Activated CD4-positive, CD25-positive, alpha-beta regulatory T cell treated with anti-CD3 and anti-CD28 coated beads, Interleukin-2, amount 50 U/mL, for 16 hours (primary cell): ENCODE measurements at regions not wholly inside any gene's neighbourhood (a gene's known extent, or its start where the extent isn't known, plus 50 kb on each side); places are given as distances from the start of the nearest gene placed in this dataset.

Experiments used
- DNase-seq: peaks from one replicate; pipeline ENCODE4 v3.0.0-alpha.2; 2020; ENCODE audit warnings: low read depth, low spot score

- no peak for DNase-seq
Observed at GRCh38 chr21:27713154-27714109, 746.5 kb upstream of the ADAMTS5 start.

GRCh38 chr21:27704567-27705166 lies 737.8 kb upstream of the ADAMTS5 start:
- DNase-seq = no peak

- no peak for DNase-seq
Observed at GRCh38 chr21:27703791-27704190, 736.9 kb upstream of the ADAMTS5 start.

GRCh38 chr21:27700974-27701614 lies 734.2 kb upstream of the ADAMTS5 start:
- DNase-seq = no peak

GRCh38 chr21:27695246-27695645 lies 728.4 kb upstream of the ADAMTS5 start:
- no peak for DNase-seq

GRCh38 chr21:27694667-27695066 lies 727.8 kb upstream of the ADAMTS5 start:
- DNase-seq = no peak

- no peak for DNase-seq
Observed at GRCh38 chr21:27693376-27693775, 726.5 kb upstream of the ADAMTS5 start.

- no peak for DNase-seq
Observed at GRCh38 chr21:27691516-27691915, 724.6 kb upstream of the ADAMTS5 start.

- DNase-seq = no peak
Observed at GRCh38 chr21:27691006-27691405, 724.1 kb upstream of the ADAMTS5 start.

GRCh38 chr21:27690426-27690825 lies 723.5 kb upstream of the ADAMTS5 start:
- DNase-seq = no peak

GRCh38 chr21:27688773-27689172 lies 721.9 kb upstream of the ADAMTS5 start:
- no peak for DNase-seq

- DNase-seq = no peak
Observed at GRCh38 chr21:27683292-27683691, 716.4 kb upstream of the ADAMTS5 start.

GRCh38 chr21:27681841-27682240 lies 715.0 kb upstream of the ADAMTS5 start:
- no peak for DNase-seq

- DNase-seq = no peak
Observed at GRCh38 chr21:27681038-27681437, 714.1 kb upstream of the ADAMTS5 start.

- no peak for DNase-seq
Observed at GRCh38 chr21:27680181-27680580, 713.3 kb upstream of the ADAMTS5 start.

- DNase-seq = no peak
Observed at GRCh38 chr21:27678511-27678910, 711.6 kb upstream of the ADAMTS5 start.

- no peak for DNase-seq
Observed at GRCh38 chr21:27677546-27677945, 710.7 kb upstream of the ADAMTS5 start.

- no peak for DNase-seq
Observed at GRCh38 chr21:27675306-27675705, 708.4 kb upstream of the ADAMTS5 start.

- DNase-seq = no peak
Observed at GRCh38 chr21:27674041-27674615, 707.2 kb upstream of the ADAMTS5 start.

GRCh38 chr21:27673581-27673980 lies 706.7 kb upstream of the ADAMTS5 start:
- DNase-seq = no peak

GRCh38 chr21:27671207-27671606 lies 704.3 kb upstream of the ADAMTS5 start:
- no peak for DNase-seq

GRCh38 chr21:27653481-27653880 lies 686.6 kb upstream of the ADAMTS5 start:
- no peak for DNase-seq
